Femur (tissue), 1 donor: ENCODE measurements at regions not wholly inside any gene's neighbourhood (a gene's known extent, or its start where the extent isn't known, plus 50 kb on each side); places are given as distances from the start of the nearest gene placed in this dataset.
"Not testable (repeated sequence)": the region's sequence is repeated elsewhere in the genome, so short reads cannot be mapped to it uniquely, and the experiment has no call there.

Source experiments
- DNase-seq: peaks from one replicate; pipeline ENCODE4 v3.0.0-alpha.2; 2017

GRCh38 chr7:142566271-142566670 lies 183.0 kb upstream of the PRSS1 start:
- DNase-seq, result no peak

GRCh38 chr7:142564125-142564524 lies 185.1 kb upstream of the PRSS1 start:
- DNase-seq, result not testable (repeated sequence)

GRCh38 chr7:142563470-142563869 lies 185.8 kb upstream of the PRSS1 start:
- DNase-seq, result no peak

GRCh38 chr7:142562688-142563087 lies 186.6 kb upstream of the PRSS1 start:
- DNase-seq, result no peak

- not testable (repeated sequence) for DNase-seq
These were observed 187.9 kb upstream of the PRSS1 start for GRCh38 chr7:142561396-142561795.

- DNase-seq, result not testable (repeated sequence)
These were observed 188.5 kb upstream of the PRSS1 start for GRCh38 chr7:142560770-142561169.

GRCh38 chr7:142560166-142560565 lies 189.1 kb upstream of the PRSS1 start:
- DNase-seq, result no peak

GRCh38 chr7:142557971-142558582 lies 191.2 kb upstream of the PRSS1 start:
- no peak for DNase-seq

- no peak for DNase-seq
These were observed 192.5 kb upstream of the PRSS1 start for GRCh38 chr7:142556740-142557139.

GRCh38 chr7:142554560-142555532 lies 194.4 kb upstream of the PRSS1 start:
- DNase-seq, result no peak

GRCh38 chr7:142553216-142553615 lies 196.1 kb upstream of the PRSS1 start:
- no peak for DNase-seq

GRCh38 chr7:142548978-142549377 lies 200.3 kb upstream of the PRSS1 start:
- DNase-seq, result no peak

- no peak for DNase-seq
These were observed 202.8 kb upstream of the PRSS1 start for GRCh38 chr7:142546452-142546851.

- no peak for DNase-seq
These were observed 206.3 kb upstream of the PRSS1 start for GRCh38 chr7:142542942-142543341.

- no peak for DNase-seq
These were observed 207.2 kb upstream of the PRSS1 start for GRCh38 chr7:142542105-142542504.

- DNase-seq, result no peak
These were observed 208.9 kb upstream of the PRSS1 start for GRCh38 chr7:142540371-142540770.

- no peak for DNase-seq
These were observed 209.4 kb upstream of the PRSS1 start for GRCh38 chr7:142539901-142540300.

- DNase-seq, result no peak
These were observed 211.5 kb upstream of the PRSS1 start for GRCh38 chr7:142537760-142538159.

- DNase-seq, result peak; percentile 42
These were observed 214.0 kb upstream of the PRSS1 start for GRCh38 chr7:142535123-142535779.

GRCh38 chr7:142534726-142535122 lies 214.5 kb upstream of the PRSS1 start:
- no peak for DNase-seq

GRCh38 chr7:142533920-142534319 lies 215.4 kb upstream of the PRSS1 start:
- no peak for DNase-seq

- DNase-seq, result no peak
These were observed 219.7 kb upstream of the PRSS1 start for GRCh38 chr7:142529591-142529990.

- DNase-seq, result no peak
These were observed 220.5 kb upstream of the PRSS1 start for GRCh38 chr7:142528608-142529408.
